GM19351 (cell line): ENCODE measurements at regions not wholly inside any gene's neighbourhood (a gene's known extent, or its start where the extent isn't known, plus 50 kb on each side); places are given as distances from the start of the nearest gene placed in this dataset.
"Not testable (repeated sequence)": the region's sequence is repeated elsewhere in the genome, so short reads cannot be mapped to it uniquely, and the experiment has no call there.

Experiments used
- ATAC-seq: cut with Tn5 transposase; IDR thresholded peaks from one replicate; pipeline ENCODE4 v1.9.1; 2021; ENCODE audit warnings: mild to moderate bottlenecking, moderate library complexity; ENCODE audit not compliant: unreplicated experiment

DNA sequence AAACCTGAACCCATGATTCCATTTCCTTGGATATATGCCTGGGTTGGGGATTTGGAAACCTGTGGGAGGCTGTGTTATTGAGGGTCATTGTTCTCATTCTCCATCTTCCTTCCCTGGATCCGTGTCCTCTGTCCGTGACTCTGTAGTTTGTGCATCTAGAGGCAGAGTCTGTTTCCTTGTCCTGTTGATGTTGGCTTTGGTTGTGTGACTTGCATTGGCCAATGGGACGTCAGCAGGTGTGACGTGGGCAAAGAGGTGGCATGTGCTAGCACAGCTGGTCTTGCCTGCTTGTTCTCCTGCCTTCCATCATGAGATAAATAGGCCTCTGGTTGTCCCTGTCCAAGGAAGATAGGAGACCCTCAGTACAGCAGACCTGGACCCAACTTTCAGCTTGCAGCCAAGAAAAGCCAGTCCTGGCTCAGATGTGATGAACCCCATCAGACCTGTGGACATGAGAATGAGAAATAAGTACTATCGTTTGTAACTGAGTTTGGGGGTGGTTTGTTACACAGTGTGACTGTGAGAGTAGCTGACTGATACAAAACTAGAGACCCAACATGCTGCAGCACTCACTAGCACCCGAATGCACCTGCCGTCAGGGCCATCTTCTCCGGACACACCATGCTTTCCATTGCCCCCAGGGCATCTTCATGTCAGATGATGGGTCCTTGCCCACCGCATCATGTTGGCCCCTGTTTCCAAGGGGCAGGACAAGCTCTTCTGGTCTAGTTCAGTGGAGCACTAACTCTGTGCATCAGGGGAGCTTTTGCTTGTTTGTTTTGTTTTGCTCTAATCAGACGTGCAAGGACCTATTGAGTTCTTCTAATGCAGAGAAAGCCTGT lies 195.3 kb upstream of the SULF2 start:
- no peak for ATAC-seq

DNA sequence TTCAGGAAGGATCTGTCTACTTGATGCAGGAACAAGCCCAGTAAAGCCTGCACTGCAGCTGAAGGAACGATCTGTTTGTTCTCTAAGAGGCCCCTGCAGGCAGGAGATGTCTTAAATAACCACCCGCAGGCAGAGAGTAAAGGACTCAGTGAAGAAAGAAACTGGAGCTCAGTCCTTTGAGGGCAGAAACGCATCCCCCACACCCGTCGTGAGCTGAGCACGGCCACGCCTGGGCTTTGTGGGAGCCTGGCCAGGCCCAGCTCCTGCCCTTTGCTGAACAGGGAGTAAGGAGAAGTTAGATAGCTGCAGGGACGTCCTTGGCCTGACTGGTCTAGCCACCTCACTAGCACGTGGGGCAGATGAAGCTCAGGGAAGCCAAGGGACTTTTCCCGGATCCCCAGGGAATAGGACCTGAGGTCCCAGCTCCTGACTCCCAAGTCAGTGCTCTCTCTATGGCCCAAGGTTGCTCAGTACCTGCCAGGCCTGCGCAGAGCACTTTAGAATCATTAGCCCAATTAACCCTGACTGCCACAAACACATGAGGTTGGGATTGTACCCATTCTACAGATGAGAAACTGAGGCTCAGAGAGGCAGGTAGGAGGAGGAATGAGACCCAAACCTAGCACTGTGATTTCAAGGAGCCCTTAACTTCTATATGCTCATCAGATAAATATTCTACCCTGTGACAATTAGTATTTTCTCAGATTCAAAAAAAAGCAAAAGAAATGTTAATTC lies 194.2 kb upstream of the SULF2 start:
- not testable (repeated sequence) for ATAC-seq

DNA sequence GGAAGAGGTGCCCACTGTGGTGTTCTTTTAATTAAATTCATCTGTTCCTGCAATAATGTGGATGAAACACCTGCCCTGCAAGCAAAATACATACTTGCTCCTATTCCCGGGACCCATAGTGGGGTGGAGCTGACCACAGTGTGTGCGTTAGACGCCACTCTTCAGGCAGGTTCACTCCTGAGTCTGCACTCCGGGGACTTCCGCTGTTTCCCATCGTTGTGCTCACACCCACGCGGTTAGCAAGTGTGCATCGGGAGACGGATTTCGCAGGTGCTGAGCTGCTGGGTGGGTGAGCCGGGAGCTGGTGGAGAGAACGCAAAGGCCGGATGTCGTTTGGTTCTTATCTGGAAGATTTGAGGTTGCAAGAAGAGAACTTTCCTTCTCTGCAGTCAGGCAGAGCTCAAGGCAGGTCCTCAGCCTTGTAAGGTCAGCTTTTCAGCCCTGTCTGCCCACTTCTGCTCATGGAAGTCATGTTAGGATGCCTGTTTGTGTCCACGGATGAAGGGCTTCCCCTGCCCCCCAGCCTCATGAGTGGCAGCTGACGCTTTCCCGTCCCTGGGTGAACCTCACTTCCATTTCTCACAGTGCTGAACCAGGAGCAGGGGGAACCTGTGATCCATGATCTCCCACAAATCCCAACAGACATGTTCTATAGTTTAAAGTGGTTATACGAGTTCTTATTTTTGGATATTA lies 193.3 kb upstream of the SULF2 start:
- ATAC-seq: not testable (repeated sequence)

DNA sequence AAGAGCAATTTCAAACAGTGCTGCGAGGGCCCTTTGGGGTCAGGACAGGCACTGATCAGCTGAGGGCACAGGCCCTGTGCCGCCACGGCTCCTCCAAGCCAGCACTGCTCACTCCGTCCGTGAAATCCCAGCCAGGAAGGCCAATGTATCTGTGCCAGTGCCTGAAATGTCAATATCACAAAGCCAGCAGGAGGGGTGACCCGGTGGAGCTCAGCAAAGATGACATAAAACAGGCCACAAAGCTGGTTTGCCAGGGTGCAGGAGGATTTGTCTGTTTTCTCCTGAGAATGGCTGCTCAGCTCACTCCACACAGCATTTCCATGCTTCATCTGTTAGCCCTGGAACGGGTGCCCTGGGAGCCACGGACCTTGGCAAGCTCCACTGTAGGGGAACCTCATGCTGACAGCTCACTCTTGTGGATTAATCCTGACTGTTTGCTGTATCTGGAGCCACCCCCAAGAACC lies 192.5 kb upstream of the SULF2 start:
- ATAC-seq: not testable (repeated sequence)

DNA sequence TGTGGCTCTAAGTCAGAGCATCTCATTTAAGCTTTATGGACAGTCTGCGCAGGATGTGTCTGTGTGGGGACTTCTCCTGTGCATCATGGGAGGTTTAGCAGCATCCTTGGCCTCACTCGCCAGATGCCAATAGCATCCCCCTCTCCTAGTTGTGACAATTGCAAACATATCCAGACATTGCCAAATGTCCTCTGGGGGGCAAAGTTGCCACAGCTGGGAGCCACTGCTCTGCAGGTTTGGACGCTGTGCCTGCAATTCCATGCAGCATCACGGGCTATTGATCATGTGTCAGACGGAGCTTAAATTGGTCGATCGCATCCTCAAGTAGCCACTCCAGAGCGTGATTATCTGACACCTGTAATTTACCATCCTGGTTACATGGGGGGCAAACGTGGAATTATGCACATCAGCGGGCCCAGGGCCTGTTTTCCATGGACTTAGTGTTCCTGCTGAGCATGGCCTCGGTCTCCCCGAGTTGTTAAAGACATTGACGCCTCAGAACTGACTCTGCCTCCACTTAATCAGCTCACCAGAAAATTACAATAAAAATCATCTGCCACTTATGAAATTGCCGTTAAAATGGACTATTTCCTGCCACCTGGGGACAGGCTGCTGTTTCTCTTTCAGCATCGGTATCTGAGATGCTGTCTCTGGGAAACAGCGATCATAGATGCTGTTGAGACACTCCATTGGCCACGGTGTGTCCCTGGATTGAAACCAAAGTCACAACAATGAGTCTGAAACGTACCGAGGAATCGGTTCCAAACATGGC lies 191.9 kb upstream of the SULF2 start:
- not testable (repeated sequence) for ATAC-seq

DNA sequence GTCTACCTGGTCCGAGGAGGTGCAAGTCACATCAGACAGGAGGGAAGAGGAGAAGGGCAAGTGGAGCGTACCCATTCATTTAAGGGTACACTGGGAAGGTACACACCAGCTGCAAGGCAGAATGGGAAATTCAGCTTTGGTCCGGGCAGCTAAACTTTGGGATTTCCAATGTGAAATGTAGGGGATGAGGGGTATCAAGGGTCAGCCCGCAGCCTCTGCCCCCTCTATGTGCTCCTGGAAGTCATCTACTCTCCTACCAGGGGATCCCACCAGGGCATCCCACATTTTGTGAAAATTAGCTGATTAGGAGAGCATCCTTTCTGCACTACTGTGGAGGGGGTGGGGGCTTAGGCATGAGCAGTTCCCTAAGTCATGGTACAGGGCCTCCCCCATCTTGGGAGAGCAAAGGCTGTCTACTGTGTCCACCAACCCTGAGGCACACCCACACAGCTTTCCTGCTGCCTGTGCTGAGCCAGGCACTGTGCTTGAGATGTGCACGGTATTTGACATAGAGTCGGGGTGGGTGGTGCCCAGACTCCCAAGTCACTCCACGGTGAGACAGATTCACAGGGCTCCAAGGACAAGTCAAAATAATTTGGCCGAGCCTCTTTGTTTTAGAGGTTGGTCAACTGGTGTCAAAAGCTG lies 189.1 kb upstream of the SULF2 start:
- ATAC-seq: no peak

DNA sequence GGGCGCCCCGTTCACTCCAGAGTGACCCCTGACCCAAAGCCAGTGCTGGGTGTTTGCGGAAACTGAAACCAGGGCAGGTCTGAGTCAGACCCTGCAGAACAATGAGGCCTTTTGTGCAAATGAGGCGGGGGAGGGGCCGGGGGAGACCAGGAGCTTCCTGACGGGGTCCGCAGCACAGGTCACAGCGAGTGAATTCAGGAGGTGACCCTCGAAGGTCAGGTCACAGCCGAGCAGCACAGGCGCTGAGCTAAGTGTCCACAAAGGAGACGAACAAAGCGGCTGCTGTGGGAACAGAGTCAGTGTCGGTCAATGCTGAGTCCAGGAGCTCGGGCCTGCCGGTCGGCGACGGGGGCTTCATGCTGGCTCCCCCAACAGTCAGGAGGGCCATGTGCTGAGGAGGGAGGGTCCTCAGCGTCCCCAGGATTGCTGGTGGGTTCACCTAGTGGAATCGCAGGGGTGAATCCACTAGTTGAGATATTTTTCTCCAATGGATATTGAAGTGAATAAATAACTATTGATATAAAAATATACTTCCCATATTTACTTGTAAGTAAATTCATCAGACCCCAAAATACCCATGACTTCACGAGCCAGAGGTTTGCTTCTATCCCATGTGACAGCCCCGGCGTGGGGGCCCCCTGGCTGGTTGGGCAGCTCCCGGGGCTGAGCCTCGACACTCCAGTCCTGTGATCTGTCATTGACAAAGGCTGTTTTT lies 188.4 kb upstream of the SULF2 start:
- ATAC-seq: no peak

DNA sequence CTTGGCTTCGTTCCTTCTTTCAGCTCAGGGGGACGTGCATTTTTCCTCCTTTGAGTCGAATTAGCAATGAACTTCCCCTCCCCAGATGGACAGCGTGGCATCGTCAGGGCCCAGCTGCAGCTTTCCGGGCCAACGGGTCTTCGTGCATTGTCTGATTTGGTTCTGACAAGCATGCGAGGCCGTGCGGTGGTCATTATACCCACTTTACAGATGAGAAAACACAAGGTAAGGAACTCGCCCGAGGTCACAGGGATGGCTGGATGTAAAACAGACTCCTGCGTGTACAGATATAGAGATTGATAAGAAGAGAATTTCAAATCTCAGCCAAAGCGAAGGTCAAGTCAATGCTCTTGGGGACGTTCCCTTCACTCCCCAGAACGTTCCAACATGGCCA lies 187.6 kb upstream of the SULF2 start:
- ATAC-seq: no peak

DNA sequence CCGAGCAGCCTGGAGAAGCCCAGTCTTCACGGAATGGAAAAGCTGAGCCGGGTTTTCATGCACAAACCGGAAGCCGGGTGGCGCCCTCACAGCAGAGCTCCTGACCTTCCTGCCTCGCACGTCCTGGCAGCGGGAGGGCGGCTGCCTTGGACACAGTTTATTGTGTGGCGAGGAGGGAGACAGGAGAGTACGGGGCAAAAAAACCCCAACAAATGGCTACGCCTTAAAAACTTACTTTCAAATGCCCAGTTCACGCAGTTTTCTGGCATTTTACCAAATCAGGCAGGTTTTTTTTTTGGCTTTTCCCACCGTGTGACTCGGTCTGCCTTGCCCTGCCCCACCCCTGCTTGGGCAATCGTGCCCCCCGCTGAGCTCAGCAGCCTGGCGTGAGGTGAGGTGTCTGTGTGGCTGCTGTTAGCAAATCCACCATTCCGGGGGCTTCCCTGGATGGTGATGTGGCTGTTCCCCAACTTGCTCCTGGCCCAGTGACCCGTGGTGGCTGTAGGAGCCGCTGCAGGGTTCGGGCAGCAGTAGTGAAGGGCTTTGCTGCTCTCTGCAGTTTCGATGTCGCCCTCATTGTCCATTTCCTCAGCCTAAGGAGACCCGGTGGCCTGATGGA lies 187.1 kb upstream of the SULF2 start:
- not testable (repeated sequence) for ATAC-seq

DNA sequence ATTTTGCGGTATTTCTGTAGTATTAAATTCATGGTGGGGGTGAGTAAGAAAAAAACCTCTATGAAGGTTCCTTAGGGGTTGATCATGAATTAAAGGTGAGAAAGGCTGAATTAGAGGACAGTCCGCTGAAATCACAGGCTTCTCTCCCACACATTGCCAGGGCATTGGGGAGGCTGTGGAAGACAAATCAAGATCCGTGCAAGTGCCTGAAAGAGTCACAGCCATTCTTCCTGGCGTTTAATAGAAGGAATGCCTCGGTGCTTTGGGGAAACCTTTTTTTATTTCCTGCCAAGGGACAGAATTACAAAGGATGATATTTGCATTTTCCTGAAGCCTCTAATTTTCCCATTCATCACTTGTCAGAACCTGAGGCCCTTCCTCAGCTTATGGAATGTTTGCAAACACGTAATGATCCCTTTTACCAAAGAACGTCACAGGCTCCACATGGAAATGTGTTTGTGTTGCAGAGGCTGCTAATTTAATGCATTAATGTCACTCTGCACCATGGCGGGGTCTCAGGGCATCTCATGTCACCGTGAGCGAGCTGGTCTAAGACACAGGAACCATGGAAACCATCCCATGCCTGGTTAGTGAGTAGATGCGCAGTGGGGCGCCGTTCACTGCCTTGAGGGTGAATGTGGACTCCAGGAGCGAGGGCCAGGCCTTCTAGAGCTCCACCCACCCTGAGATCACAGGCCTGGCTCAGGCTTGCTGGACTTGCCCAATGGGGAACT lies 185.9 kb upstream of the SULF2 start:
- no peak for ATAC-seq

DNA sequence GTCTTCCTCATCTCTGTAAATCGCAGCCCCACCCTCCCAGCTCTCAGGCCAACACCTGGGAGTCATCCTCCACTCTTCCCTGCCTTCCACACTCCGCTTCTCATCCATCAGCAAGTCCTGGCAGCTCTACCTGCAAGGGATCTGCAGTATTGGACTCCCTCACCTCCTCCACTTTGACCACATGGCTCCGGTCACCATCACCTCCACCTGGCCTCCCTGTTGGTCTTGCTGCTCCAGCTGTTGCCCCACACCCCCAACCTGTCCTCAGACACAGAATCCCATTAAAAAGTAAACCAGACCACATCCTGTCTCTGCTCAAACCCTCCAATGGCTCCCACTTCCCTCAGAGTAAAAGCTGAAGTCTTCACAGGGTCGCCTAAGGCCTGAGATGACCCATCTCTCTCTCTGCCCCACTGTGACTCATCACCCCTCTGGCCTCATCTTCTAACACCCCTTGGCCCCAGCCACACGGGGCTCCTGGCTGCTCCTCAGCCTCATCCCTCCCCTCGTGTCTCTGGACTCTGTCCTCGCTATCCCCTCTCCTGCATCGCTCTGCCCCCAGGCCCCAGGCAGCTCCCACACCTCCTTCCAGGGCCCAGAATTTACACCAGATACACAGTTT lies 185.1 kb upstream of the SULF2 start:
- no peak for ATAC-seq

DNA sequence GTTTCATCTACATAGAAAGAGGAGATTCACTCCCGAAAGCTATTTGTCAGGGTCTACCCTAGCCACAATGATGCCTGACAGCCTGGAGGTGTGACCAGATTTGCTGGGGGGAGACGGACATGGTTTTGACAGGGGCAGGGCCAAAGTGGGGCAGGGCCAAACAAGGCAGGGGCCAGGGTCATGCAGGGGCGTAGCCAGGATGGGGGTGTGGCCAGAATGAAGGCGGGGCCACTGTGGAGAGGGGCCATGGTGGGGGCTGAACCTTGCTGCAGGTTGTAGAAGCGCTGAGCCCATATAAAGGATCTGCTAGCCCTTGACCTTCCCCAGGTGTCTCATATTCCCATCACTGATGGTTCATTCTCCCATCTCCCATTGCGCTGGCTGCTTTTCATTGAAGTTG lies 184.1 kb upstream of the SULF2 start:
- no peak for ATAC-seq

DNA sequence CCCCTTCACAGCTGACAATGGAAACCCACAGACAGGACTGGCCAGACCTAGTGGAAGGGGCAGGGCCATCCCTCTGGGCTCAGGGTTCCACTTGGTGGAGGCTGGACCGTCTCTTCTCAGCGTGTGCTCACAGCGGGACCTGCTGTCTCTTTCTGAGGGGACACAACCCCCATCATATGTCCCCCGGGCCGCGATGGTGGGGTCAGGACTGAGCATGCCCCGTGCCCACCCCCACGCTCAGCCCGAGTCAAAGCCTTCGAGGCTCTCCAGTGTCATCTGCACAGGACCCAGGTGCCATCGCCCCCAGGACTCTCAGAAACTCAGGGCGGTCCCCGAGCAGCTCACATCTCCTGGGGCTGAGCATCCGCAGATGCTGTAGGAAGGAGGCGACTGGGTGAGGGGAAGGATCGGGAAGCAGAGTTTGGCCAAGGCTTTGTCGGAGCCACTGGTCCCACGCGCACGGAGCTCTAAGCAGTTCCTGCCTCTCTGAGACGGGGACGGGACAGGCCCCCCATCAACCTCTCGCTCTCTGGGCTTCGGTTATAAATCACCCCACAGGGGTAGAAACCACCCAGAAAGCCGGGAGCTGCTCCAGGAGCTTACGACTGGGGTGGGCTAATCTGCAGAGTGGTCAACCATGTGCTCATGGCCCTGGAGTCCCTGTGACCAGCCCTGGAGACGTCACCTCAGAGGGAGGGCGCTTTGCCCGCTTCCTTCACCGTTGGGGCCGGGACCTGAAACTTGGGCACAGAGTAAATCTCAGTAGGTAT lies 183.4 kb upstream of the SULF2 start:
- no peak for ATAC-seq

DNA sequence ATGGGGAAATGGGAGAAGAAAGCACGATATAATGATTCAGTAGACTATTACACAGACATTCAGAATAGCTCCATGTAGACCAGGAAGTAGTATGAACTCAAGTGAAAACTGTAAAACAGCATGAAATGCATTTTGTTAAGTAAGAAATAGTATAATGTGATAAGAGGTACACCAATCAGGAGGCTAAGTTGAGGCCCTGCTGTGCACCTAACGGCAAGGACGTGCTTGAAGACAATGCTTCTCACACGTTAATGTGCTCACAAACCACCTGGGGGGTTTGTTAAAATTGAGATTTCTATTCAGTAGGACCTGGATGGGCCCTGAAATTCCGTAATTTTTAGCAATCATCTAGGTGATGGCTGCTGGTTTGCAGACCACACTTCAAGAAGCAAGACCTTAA lies 178.9 kb upstream of the SULF2 start:
- no peak for ATAC-seq

DNA sequence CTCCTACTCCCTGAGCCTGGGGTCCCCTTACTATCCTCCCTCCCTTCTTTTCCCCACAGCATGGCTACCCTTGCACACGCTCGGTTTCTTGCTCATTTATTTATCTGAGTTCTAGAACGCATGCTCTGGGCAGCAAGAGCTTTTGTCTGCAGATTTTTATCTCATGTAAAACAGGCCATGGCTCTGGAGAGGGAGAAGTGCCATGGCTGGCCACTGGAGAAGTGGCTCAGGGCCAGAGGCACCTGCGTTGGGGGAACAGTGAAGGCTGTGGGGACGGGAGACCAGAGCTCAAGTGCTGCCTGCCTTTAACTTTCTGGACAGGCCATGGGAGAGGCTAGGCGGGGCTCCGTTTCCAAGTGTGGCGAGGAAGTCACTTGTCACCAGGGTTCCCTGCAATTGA lies 177.7 kb upstream of the SULF2 start:
- ATAC-seq: no peak

DNA sequence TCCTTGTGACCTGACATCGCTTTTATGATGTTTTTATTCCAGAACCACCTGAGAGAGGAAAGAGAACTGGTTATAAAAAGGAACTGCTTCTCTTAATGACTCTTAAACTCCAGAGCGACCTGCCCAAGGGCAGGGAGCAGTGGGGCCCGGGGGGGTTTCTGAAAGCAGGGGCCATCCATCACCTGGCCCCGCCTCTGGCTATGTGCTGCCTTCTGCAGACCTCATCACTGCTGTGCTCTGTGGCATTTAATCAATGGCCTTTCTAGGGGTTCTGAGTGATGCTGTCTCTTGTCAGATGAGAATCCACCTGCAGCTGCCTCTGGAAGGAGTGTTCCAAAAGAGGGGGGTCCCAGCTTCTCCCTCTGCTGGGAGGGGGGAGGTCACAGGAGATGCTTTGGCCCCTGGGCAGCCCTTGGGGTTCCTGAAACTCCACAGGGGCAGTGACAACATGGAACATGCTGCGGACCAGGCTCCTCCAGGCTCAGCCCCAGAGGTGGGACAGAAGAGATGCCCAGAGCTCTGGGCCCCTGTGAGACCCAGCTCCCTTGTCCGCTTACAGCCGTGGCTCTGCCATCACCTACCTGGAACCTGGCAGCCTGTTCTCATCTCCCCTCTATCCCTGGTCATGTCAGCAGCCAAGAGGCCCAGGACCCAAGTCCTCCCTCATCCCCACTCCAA lies 177.1 kb upstream of the SULF2 start:
- ATAC-seq: no peak
